NT2/D1 (cell line): ENCODE measurements at regions not wholly inside any gene's neighbourhood (a gene's known extent, or its start where the extent isn't known, plus 50 kb on each side); places are given as distances from the start of the nearest gene placed in this dataset.

Source experiments
- DNase-seq: peaks from one replicate; pipeline ENCODE4 v3.0.0-alpha.2; 2011; ENCODE audit warnings: low read depth, low spot score
- H3K27me3 ChIP-seq: 2 replicates; pipeline ENCODE4 v1.6.0; 2011; ENCODE audit warnings: mild to moderate bottlenecking; ENCODE audit not compliant: insufficient read length, insufficient read depth
- H3K36me3 ChIP-seq: 2 replicates; pipeline ENCODE4 v1.6.1; 2011; ENCODE audit warnings: mild to moderate bottlenecking, low read length, mixed read lengths; ENCODE audit not compliant: insufficient read depth, insufficient read length
- H3K4me1 ChIP-seq: 2 replicates; pipeline ENCODE4 v1.5.1; 2011; ENCODE audit not compliant: insufficient read depth, insufficient read length
- H3K4me3 ChIP-seq: 2 replicates; pipeline ENCODE4 v1.5.1; 2011; ENCODE audit warnings: low read depth; ENCODE audit not compliant: insufficient read length
- H3K9ac ChIP-seq: 2 replicates; pipeline ENCODE4 v1.6.0; 2011; ENCODE audit warnings: low read depth; ENCODE audit not compliant: insufficient read length
- H3K9me3 ChIP-seq: 2 replicates; pipeline ENCODE4 v1.5.1; 2011; ENCODE audit warnings: mild to moderate bottlenecking, low read length; ENCODE audit not compliant: insufficient read depth
- SUZ12 ChIP-seq: IDR thresholded peaks from 2 replicates; pipeline ENCODE4 v1.6.1; 2011; ENCODE audit not compliant: insufficient read length, insufficient read depth; ENCODE audit errors: extremely low read depth
- YY1 ChIP-seq: IDR thresholded peaks from 2 replicates; pipeline ENCODE4 v1.6.1; 2011; ENCODE audit not compliant: insufficient read length, insufficient read depth
- ZNF274 ChIP-seq: IDR thresholded peaks from 2 replicates; pipeline ENCODE4 v1.6.1; 2011; ENCODE audit warnings: mild to moderate bottlenecking, low read depth, low read length

- Histone ChIP-seq H3K27me3 (peaks cover 96% of the 10 kb centered on the region), H3K4me1 (peaks cover 11% of the 10 kb centered on the region), H3K36me3 (no peaks in the 10 kb centered on the region), H3K4me3 (no peak overlapping the region), H3K9me3 (peaks cover 16% of the 10 kb centered on the region; the same call in 1 of the 2 replicates), H3K9ac (no peak overlapping the region)
- TF ChIP-seq SUZ12, result no peak
- no peak for TF ChIP-seq ZNF274
- TF ChIP-seq YY1, result no peak
- no peak for DNase-seq
Measured at GRCh38 chr2:120469426-120469825, 123.5 kb downstream of the INHBB start.

- Histone ChIP-seq H3K36me3 (no peaks in the 10 kb centered on the region), H3K27me3 (peaks cover 95% of the 10 kb centered on the region), H3K9me3 (peaks cover 16% of the 10 kb centered on the region; the same call in 1 of the 2 replicates), H3K9ac (no peak overlapping the region), H3K4me1 (peaks cover 7% of the 10 kb centered on the region), H3K4me3 (no peak overlapping the region)
- DNase-seq, result no peak
- no peak for TF ChIP-seq ZNF274
- no peak for TF ChIP-seq SUZ12
- no peak for TF ChIP-seq YY1
Measured at GRCh38 chr2:120470041-120470965, 124.4 kb downstream of the INHBB start.

GRCh38 chr2:120471166-120471565 is 125.2 kb downstream of the INHBB start:
- Histone ChIP-seq H3K4me1 (peaks cover 2% of the 10 kb centered on the region), H3K9ac (no peak overlapping the region), H3K9me3 (peaks cover 16% of the 10 kb centered on the region; the same call in 1 of the 2 replicates), H3K4me3 (no peak overlapping the region), H3K36me3 (no peaks in the 10 kb centered on the region), H3K27me3 (peaks cover 98% of the 10 kb centered on the region)
- no peak for DNase-seq
- TF ChIP-seq SUZ12 (no peak), YY1 (no peak), ZNF274 (no peak)

- Histone ChIP-seq H3K9me3 (peaks cover 16% of the 10 kb centered on the region; the same call in 1 of the 2 replicates), H3K4me1 (peaks cover 2% of the 10 kb centered on the region), H3K9ac (no peak overlapping the region), H3K4me3 (no peak overlapping the region), H3K27me3 (peaks cover 98% of the 10 kb centered on the region), H3K36me3 (no peaks in the 10 kb centered on the region)
- no peak for DNase-seq
- TF ChIP-seq ZNF274, result no peak
- no peak for TF ChIP-seq SUZ12
- TF ChIP-seq YY1, result no peak
Measured at GRCh38 chr2:120472031-120472430, 126.1 kb downstream of the INHBB start.

- peaks cover 98% of the 10 kb centered on the region for H3K27me3 ChIP-seq
- TF ChIP-seq YY1, result no peak
- TF ChIP-seq ZNF274, result no peak
- no peak for TF ChIP-seq SUZ12
- no peak overlapping the region for H3K4me3 ChIP-seq
- peaks cover 16% of the 10 kb centered on the region; the same call in 1 of the 2 replicates for H3K9me3 ChIP-seq
- no peak for DNase-seq
- no peak overlapping the region for H3K9ac ChIP-seq
- no peaks in the 10 kb centered on the region for H3K36me3 ChIP-seq
- peaks cover 2% of the 10 kb centered on the region for H3K4me1 ChIP-seq
Measured at GRCh38 chr2:120472891-120473309, 127.0 kb downstream of the INHBB start.

GRCh38 chr2:120473522-120474271 is 127.8 kb downstream of the INHBB start:
- H3K9me3 ChIP-seq, result peaks cover 16% of the 10 kb centered on the region; the same call in 1 of the 2 replicates
- no peak for DNase-seq
- H3K4me3 ChIP-seq, result no peak overlapping the region
- H3K27me3 ChIP-seq, result peaks cover 98% of the 10 kb centered on the region
- no peak overlapping the region for H3K9ac ChIP-seq
- TF ChIP-seq YY1 (no peak), ZNF274 (no peak), SUZ12 (no peak)
- peaks cover 2% of the 10 kb centered on the region for H3K4me1 ChIP-seq
- H3K36me3 ChIP-seq, result no peaks in the 10 kb centered on the region

- no peak for DNase-seq
- H3K36me3 ChIP-seq, result no peaks in the 10 kb centered on the region
- no peak overlapping the region for H3K9ac ChIP-seq
- H3K4me1 ChIP-seq, result peaks cover 2% of the 10 kb centered on the region
- peaks cover 90% of the 10 kb centered on the region for H3K27me3 ChIP-seq
- no peak overlapping the region for H3K4me3 ChIP-seq
- TF ChIP-seq YY1, result no peak
- TF ChIP-seq ZNF274, result no peak
- no peak for TF ChIP-seq SUZ12
- H3K9me3 ChIP-seq, result peaks cover 16% of the 10 kb centered on the region; the same call in 1 of the 2 replicates
Measured at GRCh38 chr2:120474486-120474885, 128.6 kb downstream of the INHBB start.
